GM12874 (cell line): ENCODE measurements at regions not wholly inside any gene's neighbourhood (a gene's known extent, or its start where the extent isn't known, plus 50 kb on each side); places are given as distances from the start of the nearest gene placed in this dataset.

Experiments
- TF ChIP-seq, protein P1 (sequence below): IDR thresholded peaks from 2 replicates; pipeline ENCODE4 v1.5.1; 2011; ENCODE audit warnings: low read depth, mild to moderate bottlenecking, control low read depth, low read length, moderate library complexity; ENCODE audit not compliant: insufficient read depth

DNA sequence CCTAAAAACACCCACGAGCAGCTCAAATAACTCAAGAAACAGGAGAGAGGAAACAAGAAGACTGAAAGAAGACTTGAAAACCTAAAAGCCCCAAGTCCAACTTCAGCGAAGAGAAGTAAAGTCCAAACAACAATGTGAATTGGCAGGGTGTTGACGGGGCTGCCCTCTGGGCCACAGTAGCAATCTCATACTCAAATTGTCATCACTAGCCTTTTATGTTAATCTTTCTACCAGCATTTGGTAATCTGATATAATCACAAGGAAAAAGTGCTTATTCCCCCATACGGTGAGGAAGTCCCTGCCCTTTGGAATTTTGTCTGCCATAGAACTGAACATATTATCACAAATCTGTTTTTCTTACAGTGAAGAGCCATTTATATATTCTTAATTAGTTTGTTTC is 51.5 kb upstream of the IFNE start:
- TF ChIP-seq, protein P1, sequence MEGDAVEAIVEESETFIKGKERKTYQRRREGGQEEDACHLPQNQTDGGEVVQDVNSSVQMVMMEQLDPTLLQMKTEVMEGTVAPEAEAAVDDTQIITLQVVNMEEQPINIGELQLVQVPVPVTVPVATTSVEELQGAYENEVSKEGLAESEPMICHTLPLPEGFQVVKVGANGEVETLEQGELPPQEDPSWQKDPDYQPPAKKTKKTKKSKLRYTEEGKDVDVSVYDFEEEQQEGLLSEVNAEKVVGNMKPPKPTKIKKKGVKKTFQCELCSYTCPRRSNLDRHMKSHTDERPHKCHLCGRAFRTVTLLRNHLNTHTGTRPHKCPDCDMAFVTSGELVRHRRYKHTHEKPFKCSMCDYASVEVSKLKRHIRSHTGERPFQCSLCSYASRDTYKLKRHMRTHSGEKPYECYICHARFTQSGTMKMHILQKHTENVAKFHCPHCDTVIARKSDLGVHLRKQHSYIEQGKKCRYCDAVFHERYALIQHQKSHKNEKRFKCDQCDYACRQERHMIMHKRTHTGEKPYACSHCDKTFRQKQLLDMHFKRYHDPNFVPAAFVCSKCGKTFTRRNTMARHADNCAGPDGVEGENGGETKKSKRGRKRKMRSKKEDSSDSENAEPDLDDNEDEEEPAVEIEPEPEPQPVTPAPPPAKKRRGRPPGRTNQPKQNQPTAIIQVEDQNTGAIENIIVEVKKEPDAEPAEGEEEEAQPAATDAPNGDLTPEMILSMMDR: no peak

DNA sequence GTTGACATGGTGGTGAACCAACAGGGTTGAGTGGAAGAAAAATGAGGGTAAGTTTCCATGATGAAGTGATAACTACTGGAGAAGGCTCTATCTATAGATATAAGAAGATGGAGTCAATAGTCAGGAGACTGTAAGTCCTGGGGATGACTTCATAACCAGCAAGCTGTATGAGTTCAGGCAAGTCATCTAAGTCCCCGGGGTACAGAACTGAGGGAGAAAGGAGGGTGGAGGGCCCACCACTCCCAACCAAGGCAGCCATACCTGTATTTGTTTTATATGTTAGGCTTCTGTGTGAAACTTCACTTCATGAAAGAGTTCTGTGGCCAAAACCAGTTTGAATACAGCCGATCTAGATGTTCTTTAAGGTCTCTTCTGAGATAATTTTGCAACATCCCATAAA is 53.3 kb upstream of the IFNE start:
- TF ChIP-seq, protein P1: no peak

DNA sequence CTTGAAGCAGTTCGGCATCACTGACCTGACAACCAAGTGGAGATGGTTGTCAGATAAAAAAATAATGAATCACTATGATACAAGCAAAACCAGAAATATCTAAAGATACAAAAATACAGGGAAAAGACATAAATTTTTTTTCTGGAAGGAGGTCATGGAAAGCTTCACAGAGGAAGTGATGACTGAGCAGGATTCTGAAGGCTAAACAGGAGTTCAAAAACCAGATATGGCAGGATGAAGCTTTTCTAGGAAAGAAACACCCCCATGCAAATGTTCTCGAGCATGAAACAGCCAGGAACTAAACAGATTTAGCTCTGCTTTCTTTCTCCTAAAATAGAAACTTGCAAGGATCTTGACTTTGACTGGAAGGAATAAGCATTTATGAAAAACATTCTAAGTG is 60.7 kb upstream of the IFNE start:
- TF ChIP-seq, protein P1: no peak

DNA sequence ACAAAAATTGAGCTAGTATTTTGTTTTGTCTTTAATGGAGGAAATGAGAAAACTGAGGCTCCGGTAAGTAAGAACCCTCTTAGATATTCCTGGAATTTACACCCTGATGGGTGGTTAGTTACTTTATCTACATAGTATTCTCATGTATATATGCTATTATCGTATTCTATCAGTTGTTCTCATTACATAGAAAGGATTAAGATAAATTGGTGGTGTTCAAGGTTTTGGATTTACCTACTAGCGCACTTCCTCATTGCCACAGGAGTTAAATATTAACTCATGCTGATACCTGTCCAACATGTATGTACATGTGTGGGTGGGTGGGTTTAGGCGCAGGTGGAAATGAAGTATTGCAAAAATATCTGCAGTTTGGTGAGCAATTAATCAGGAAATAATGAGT is 61.1 kb upstream of the IFNE start:
- TF ChIP-seq, protein P1: no peak

DNA sequence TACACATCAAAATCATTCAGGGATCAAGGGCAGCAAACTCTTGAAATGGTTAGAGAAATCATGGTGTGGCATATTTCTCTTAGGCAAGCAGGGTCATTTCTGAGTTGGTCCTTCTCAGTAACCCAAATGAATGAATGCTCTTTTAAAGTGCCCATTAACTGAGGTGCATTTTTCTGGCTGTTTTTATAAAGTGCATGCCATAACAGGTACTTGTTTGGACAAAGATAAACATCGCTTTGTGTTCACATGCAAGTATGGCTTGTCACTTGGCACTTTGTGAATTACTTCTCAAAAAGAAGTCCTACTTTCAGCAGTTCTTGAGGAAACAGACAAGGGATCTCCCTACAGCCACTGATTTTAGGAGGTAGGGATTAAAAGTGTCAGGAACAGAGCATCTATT is 64.8 kb upstream of the IFNE start:
- TF ChIP-seq, protein P1: no peak

DNA sequence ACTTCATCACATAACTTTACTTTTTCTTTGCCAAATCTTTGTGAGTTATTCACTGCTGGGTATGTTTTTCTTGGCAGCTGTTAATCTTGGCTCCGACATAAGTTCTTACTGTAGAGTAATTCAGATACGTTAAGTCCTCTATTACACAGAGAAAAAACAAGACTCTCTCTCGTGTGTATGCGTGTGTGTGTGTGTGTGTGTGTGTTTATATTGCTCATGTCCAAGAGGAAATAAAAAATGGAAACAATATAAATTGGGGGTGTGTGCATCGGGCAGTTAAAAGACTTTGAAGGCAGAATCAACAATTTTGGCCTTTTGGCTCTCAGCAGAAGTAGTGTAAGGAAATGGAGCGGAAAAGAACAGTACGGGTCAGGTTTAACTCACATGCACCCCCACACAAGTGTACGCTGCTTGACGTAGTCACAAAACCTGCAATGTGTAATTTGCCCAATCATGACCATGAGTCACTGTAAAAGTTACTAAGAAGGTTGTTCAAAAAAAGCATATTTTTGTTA is 67.2 kb upstream of the IFNE start:
- TF ChIP-seq, protein P1: no peak

DNA sequence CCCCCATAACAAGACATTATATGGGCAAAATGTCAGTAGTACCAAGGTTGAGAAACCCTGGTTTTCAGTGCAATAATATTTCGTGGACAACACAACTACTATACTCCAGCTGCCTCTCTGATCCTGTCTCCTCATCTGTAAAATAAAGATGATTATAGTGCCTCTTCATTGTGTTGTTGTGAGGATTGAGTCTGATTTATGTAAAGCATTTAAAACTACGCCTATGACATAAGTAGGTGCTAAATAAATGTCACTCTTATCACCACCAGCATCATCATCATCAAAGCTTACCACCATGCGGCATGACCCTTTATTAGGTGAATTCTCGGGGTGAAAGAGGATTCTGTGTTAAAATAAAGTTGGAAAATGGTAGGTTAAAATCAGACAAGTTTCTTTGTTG is 67.8 kb upstream of the IFNE start:
- TF ChIP-seq, protein P1: no peak

DNA sequence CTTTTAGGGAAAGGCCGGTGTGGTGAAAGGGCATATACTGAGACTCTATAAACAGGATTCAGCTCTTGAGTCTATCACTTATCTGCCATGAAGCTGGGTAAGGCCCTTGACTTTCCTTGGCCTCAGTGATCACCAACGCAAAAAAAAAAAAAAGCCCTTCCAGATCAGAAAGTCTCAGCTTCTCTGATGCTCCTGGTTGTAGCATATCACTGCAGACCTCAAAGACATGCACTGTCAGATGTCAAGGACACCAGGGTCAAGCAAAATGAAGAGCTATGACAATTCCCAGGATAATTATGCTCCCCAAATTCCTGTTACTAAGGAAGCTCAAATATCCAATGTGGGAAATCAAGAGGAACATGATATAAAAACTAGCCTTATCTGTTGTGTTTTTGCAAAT is 68.3 kb upstream of the IFNE start:
- TF ChIP-seq, protein P1: no peak
